Adrenal gland (tissue), 5 donors: ENCODE measurements at regions not wholly inside any gene's neighbourhood (a gene's known extent, or its start where the extent isn't known, plus 50 kb on each side); places are given as distances from the start of the nearest gene placed in this dataset.

ENCODE experiments used
- POLR2A ChIP-seq, 2 donors: fragments of 450-650 bp; IDR thresholded peaks; one replicate each; pipeline ENCODE4 v1.6.1; 2017; ENCODE audit warnings: antibody characterized with exemption in 2 of 2, mild to moderate bottlenecking in 2 of 2, moderate library complexity in 1 of 2
- TF ChIP-seq, protein P1 (sequence below), 6 experiments: fragments of 450-650 bp in 4 of 6; fragments of 200-600 bp in 2 of 6; sonication (generic) in 1 of 6; IDR thresholded peaks; 1 replicate in 5 of 6; 2 replicates in 1 of 6; pipeline versions ENCODE4 v1.5.1 to v1.8.0; 2016 to 2021; ENCODE audit warnings: antibody characterized with exemption in 6 of 6, mild to moderate bottlenecking in 2 of 6, moderate library complexity in 1 of 6
- donor health status: DM: no; HTN: no; CAD: no.

GRCh38 chr10:24783504-24783903, 59.8 kb upstream of the ARHGAP21 start:
- TF ChIP-seq POLR2A (IDR thresholded peaks at IDR 0.05) = no peak
- TF ChIP-seq, protein P1, sequence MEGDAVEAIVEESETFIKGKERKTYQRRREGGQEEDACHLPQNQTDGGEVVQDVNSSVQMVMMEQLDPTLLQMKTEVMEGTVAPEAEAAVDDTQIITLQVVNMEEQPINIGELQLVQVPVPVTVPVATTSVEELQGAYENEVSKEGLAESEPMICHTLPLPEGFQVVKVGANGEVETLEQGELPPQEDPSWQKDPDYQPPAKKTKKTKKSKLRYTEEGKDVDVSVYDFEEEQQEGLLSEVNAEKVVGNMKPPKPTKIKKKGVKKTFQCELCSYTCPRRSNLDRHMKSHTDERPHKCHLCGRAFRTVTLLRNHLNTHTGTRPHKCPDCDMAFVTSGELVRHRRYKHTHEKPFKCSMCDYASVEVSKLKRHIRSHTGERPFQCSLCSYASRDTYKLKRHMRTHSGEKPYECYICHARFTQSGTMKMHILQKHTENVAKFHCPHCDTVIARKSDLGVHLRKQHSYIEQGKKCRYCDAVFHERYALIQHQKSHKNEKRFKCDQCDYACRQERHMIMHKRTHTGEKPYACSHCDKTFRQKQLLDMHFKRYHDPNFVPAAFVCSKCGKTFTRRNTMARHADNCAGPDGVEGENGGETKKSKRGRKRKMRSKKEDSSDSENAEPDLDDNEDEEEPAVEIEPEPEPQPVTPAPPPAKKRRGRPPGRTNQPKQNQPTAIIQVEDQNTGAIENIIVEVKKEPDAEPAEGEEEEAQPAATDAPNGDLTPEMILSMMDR (IDR thresholded peaks at IDR 0.05) = no peak
